ENCODE measurements at regions not wholly inside any gene's neighbourhood (a gene's known extent, or its start where the extent isn't known, plus 50 kb on each side); places are given as distances from the start of the nearest gene placed in this dataset.

GRCh38 chr13:50382511-50382910 is 367.3 kb downstream of the KCNRG start:
- no peak for DNase-seq (ENCODE audit: low read depth)
- TF ChIP-seq CTCF (IDR thresholded peaks at IDR 0.05; ENCODE audit: insufficient read depth, low read length, severe bottlenecking): no peak
- no peak for FAIRE-seq
- H3K27me3 ChIP-seq (ENCODE audit: control insufficient read depth, insufficient read depth, low read length): no peaks in the 10 kb centered on the region
- no peak overlapping the region for H3K4me3 ChIP-seq (ENCODE audit: low read depth, low read length)
- H3K36me3 ChIP-seq (ENCODE audit: control insufficient read depth, insufficient read depth, low read length): no peaks in the 10 kb centered on the region

GRCh38 chr13:50382951-50383350 is 367.7 kb downstream of the KCNRG start:
- no peak overlapping the region for H3K4me3 ChIP-seq (ENCODE audit: low read depth, low read length)
- no peaks in the 10 kb centered on the region for H3K27me3 ChIP-seq (ENCODE audit: control insufficient read depth, insufficient read depth, low read length)
- TF ChIP-seq CTCF (IDR thresholded peaks at IDR 0.05; ENCODE audit: insufficient read depth, low read length, severe bottlenecking): no peak
- H3K36me3 ChIP-seq (ENCODE audit: control insufficient read depth, insufficient read depth, low read length): no peaks in the 10 kb centered on the region
- FAIRE-seq (no peak), DNase-seq (ENCODE audit: low read depth) (no peak)

GRCh38 chr13:50384724-50385123 is 369.5 kb downstream of the KCNRG start:
- H3K36me3 ChIP-seq (ENCODE audit: control insufficient read depth, insufficient read depth, low read length): no peaks in the 10 kb centered on the region
- no peaks in the 10 kb centered on the region for H3K27me3 ChIP-seq (ENCODE audit: control insufficient read depth, insufficient read depth, low read length)
- FAIRE-seq (no peak), DNase-seq (ENCODE audit: low read depth) (no peak)
- H3K4me3 ChIP-seq (ENCODE audit: low read depth, low read length): no peak overlapping the region
- TF ChIP-seq CTCF (IDR thresholded peaks at IDR 0.05; ENCODE audit: insufficient read depth, low read length, severe bottlenecking): no peak

- FAIRE-seq (no peak), DNase-seq (ENCODE audit: low read depth) (no peak)
- Histone ChIP-seq H3K27me3 (ENCODE audit: control insufficient read depth, insufficient read depth, low read length) (no peaks in the 10 kb centered on the region), H3K4me3 (ENCODE audit: low read depth, low read length) (no peak overlapping the region), H3K36me3 (ENCODE audit: control insufficient read depth, insufficient read depth, low read length) (no peaks in the 10 kb centered on the region)
- TF ChIP-seq CTCF (IDR thresholded peaks at IDR 0.05; ENCODE audit: insufficient read depth, low read length, severe bottlenecking): no peak
These were observed 371.4 kb downstream of the KCNRG start for GRCh38 chr13:50386541-50387050.

GRCh38 chr13:50387051-50387581 is 371.9 kb downstream of the KCNRG start:
- Histone ChIP-seq H3K4me3 (ENCODE audit: low read depth, low read length) (no peak overlapping the region), H3K27me3 (ENCODE audit: control insufficient read depth, insufficient read depth, low read length) (no peaks in the 10 kb centered on the region), H3K36me3 (ENCODE audit: control insufficient read depth, insufficient read depth, low read length) (no peaks in the 10 kb centered on the region)
- FAIRE-seq (peak; percentile 50), DNase-seq (ENCODE audit: low read depth) (peak; percentile 64)
- TF ChIP-seq CTCF (IDR thresholded peaks at IDR 0.05; ENCODE audit: insufficient read depth, low read length, severe bottlenecking): peak; percentile 24

- no peaks in the 10 kb centered on the region for H3K27me3 ChIP-seq (ENCODE audit: control insufficient read depth, insufficient read depth, low read length)
- DNase-seq (ENCODE audit: low read depth) (no peak), FAIRE-seq (no peak)
- H3K4me3 ChIP-seq (ENCODE audit: low read depth, low read length): no peak overlapping the region
- no peak for TF ChIP-seq CTCF (IDR thresholded peaks at IDR 0.05; ENCODE audit: insufficient read depth, low read length, severe bottlenecking)
- no peaks in the 10 kb centered on the region for H3K36me3 ChIP-seq (ENCODE audit: control insufficient read depth, insufficient read depth, low read length)
These were observed 373.2 kb downstream of the KCNRG start for GRCh38 chr13:50388481-50388880.

Data from bronchial epithelial cell (primary cell).